Activated naive CD4-positive, alpha-beta T cell treated with anti-CD3 and anti-CD28 coated beads, Interleukin-2, amount 50 U/mL, for 24 hours (primary cell): ENCODE measurements at regions not wholly inside any gene's neighbourhood (a gene's known extent, or its start where the extent isn't known, plus 50 kb on each side); places are given as distances from the start of the nearest gene placed in this dataset.

ENCODE experiments used
- H3K27ac Mint-ChIP-seq: one replicate; pipeline ENCODE4 v1.8.0; 2021; ENCODE audit warnings: mild to moderate bottlenecking, mixed read lengths
- H3K27me3 Mint-ChIP-seq: one replicate; pipeline ENCODE4 v1.8.0; 2021; ENCODE audit warnings: mixed read lengths
- H3K36me3 Mint-ChIP-seq: one replicate; pipeline ENCODE4 v1.8.0; 2021; ENCODE audit warnings: mixed read lengths
- H3K4me1 Mint-ChIP-seq: one replicate; pipeline ENCODE4 v1.8.0; 2021; ENCODE audit warnings: mixed read lengths
- H3K4me3 Mint-ChIP-seq: one replicate; pipeline ENCODE4 v1.8.0; 2021; ENCODE audit warnings: mild to moderate bottlenecking, mixed read lengths
- H3K9me3 Mint-ChIP-seq: one replicate; pipeline ENCODE4 v1.8.0; 2021; ENCODE audit warnings: mixed read lengths

DNA sequence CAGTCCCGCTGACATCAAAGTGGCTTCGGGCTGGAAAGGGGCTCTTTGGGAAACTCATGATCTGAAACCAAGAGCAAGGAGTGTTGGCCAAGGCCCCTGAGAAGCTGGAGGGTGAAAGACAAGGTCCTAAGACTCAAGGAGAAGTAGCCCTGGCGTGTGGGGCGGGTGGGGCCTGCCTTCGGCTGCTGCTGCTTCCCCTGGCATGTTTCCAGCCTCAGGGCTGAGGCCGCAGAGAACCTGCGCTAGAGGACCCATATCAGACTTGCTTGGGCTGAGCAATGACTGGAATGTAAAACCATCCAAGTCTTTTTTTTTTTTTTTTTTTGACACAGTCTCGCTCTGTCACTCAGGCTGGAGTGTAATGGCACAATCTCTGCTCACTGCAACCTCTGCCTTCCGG lies 67.5 kb upstream of the GCSH start:
- no peaks in the 10 kb centered on the region for H3K4me1 Mint-ChIP-seq
- H3K27me3 Mint-ChIP-seq, result no peaks in the 10 kb centered on the region
- H3K4me3 Mint-ChIP-seq, result no peak overlapping the region
- no peaks in the 10 kb centered on the region for H3K36me3 Mint-ChIP-seq
- no peak overlapping the region for H3K27ac Mint-ChIP-seq
- no peaks in the 10 kb centered on the region for H3K9me3 Mint-ChIP-seq

DNA sequence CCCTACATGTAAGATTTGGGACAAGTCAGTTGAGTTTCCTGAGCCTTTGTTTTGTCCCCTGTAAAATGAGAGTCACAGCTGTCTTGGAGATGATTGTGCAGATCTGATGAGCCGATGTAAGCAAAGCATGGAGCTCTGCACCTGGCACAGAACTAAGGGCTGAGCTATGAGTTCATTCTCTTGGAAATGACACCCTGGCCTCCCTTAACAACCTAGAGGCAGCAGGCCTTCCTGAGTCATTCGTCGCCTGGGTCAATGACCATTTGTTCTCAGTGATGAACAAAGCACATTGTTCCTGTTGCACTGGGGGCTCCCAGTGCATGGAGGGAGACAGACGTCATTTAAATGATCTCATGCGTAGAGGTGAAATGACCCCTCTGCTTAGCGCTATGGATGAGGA lies 62.8 kb upstream of the GCSH start:
- no peaks in the 10 kb centered on the region for H3K9me3 Mint-ChIP-seq
- no peaks in the 10 kb centered on the region for H3K27me3 Mint-ChIP-seq
- H3K4me3 Mint-ChIP-seq, result no peak overlapping the region
- no peaks in the 10 kb centered on the region for H3K36me3 Mint-ChIP-seq
- no peaks in the 10 kb centered on the region for H3K4me1 Mint-ChIP-seq
- H3K27ac Mint-ChIP-seq, result no peak overlapping the region

GRCh38 chr16:81155769-81156168 lies 59.6 kb upstream of the GCSH start:
- H3K4me1 Mint-ChIP-seq, result no peaks in the 10 kb centered on the region

GRCh38 chr16:81151648-81152310 lies 55.6 kb upstream of the GCSH start:
- Mint-ChIP-seq H3K4me3 (no peak overlapping the region), H3K4me1 (no peaks in the 10 kb centered on the region), H3K9me3 (no peaks in the 10 kb centered on the region), H3K36me3 (no peaks in the 10 kb centered on the region), H3K27ac (no peak overlapping the region), H3K27me3 (peaks cover 1% of the 10 kb centered on the region)

More at GRCh38 chr16:81155769-81156168, 59.6 kb upstream of the GCSH start:
- Mint-ChIP-seq H3K27me3 (no peaks in the 10 kb centered on the region), H3K27ac (no peak overlapping the region), H3K9me3 (no peaks in the 10 kb centered on the region), H3K4me3 (no peak overlapping the region), H3K36me3 (no peaks in the 10 kb centered on the region)

- H3K27ac Mint-ChIP-seq, result no peak overlapping the region
- H3K27me3 Mint-ChIP-seq, result peaks cover 5% of the 10 kb centered on the region
- H3K9me3 Mint-ChIP-seq, result no peaks in the 10 kb centered on the region
- H3K36me3 Mint-ChIP-seq, result no peaks in the 10 kb centered on the region
- no peaks in the 10 kb centered on the region for H3K4me1 Mint-ChIP-seq
- H3K4me3 Mint-ChIP-seq, result no peak overlapping the region
Measured at GRCh38 chr16:81149614-81150013, 53.4 kb upstream of the GCSH start.

DNA sequence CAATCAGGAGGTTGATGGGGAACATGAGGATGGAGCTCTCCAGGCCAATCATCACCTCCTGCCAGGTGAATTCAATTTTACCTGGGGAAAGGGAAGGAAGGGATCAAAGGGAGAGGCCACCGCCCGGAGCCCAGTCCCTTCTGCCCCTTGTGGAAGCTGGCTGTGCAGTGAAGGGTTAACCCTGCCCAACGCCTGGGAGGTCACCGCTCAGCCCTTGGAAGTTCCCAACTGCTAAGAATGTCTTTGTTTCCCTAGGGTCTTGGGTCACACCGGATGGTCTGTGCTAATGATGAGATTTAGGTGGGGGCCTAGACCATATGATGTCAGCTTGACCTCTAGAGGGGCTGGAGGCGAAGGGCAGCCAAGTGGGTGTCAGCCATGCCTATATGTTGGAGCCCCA lies 52.1 kb upstream of the GCSH start:
- Mint-ChIP-seq H3K27ac (no peak overlapping the region), H3K4me1 (no peaks in the 10 kb centered on the region), H3K36me3 (no peaks in the 10 kb centered on the region), H3K9me3 (no peaks in the 10 kb centered on the region), H3K27me3 (peaks cover 5% of the 10 kb centered on the region), H3K4me3 (no peak overlapping the region)
